ENCODE measurements at regions not wholly inside any gene's neighbourhood (a gene's known extent, or its start where the extent isn't known, plus 50 kb on each side); places are given as distances from the start of the nearest gene placed in this dataset.
"Not testable (repeated sequence)": the region's sequence is repeated elsewhere in the genome, so short reads cannot be mapped to it uniquely, and the experiment has no call there.

GRCh38 chrY:26638063-26638462 is 1016.1 kb downstream of the CDY1 start:
- Mint-ChIP-seq H3K4me3 (no peak overlapping the region), H3K27me3 (ENCODE audit: low read depth) (no peaks in the 10 kb centered on the region), H3K4me1 (ENCODE audit: low read depth) (no peaks in the 10 kb centered on the region), H3K9me3 (peaks cover 57% of the 10 kb centered on the region), H3K27ac (no peak overlapping the region), H3K36me3 (ENCODE audit: low read depth) (peaks cover 22% of the 10 kb centered on the region)

- not testable (repeated sequence) for H3K27me3 Mint-ChIP-seq (ENCODE audit: low read depth); H3K27ac Mint-ChIP-seq; H3K4me1 Mint-ChIP-seq (ENCODE audit: low read depth); H3K4me3 Mint-ChIP-seq
- H3K9me3 Mint-ChIP-seq: peaks cover 36% of the 10 kb centered on the region
- peaks cover 13% of the 10 kb centered on the region for H3K36me3 Mint-ChIP-seq (ENCODE audit: low read depth)
These were observed 1023.9 kb downstream of the CDY1 start for GRCh38 chrY:26645856-26646255.

- not testable (repeated sequence) for H3K27ac Mint-ChIP-seq; H3K4me3 Mint-ChIP-seq; H3K36me3 Mint-ChIP-seq (ENCODE audit: low read depth); H3K4me1 Mint-ChIP-seq (ENCODE audit: low read depth); H3K27me3 Mint-ChIP-seq (ENCODE audit: low read depth)
- peaks cover 35% of the 10 kb centered on the region for H3K9me3 Mint-ChIP-seq
These were observed 1026.3 kb downstream of the CDY1 start for GRCh38 chrY:26648240-26648639.

- not testable (repeated sequence) for H3K27ac Mint-ChIP-seq; H3K27me3 Mint-ChIP-seq (ENCODE audit: low read depth); H3K4me1 Mint-ChIP-seq (ENCODE audit: low read depth); H3K4me3 Mint-ChIP-seq
- Mint-ChIP-seq H3K36me3 (ENCODE audit: low read depth) (peaks cover 23% of the 10 kb centered on the region), H3K9me3 (peaks cover 69% of the 10 kb centered on the region)
These were observed 1042.3 kb downstream of the CDY1 start for GRCh38 chrY:26664245-26664644.

GRCh38 chrY:26666691-26667090 is 1044.8 kb downstream of the CDY1 start:
- not testable (repeated sequence) for H3K27ac Mint-ChIP-seq; H3K4me1 Mint-ChIP-seq (ENCODE audit: low read depth); H3K4me3 Mint-ChIP-seq; H3K27me3 Mint-ChIP-seq (ENCODE audit: low read depth)
- Mint-ChIP-seq H3K9me3 (peaks cover 75% of the 10 kb centered on the region), H3K36me3 (ENCODE audit: low read depth) (peaks cover 30% of the 10 kb centered on the region)

- not testable (repeated sequence) for H3K27ac Mint-ChIP-seq; H3K27me3 Mint-ChIP-seq (ENCODE audit: low read depth); H3K4me1 Mint-ChIP-seq (ENCODE audit: low read depth); H3K4me3 Mint-ChIP-seq
- Mint-ChIP-seq H3K9me3 (peaks cover 52% of the 10 kb centered on the region), H3K36me3 (ENCODE audit: low read depth) (peaks cover 16% of the 10 kb centered on the region)
These were observed 1047.3 kb downstream of the CDY1 start for GRCh38 chrY:26669243-26669642.

GRCh38 chrY:26670360-26670871 is 1048.5 kb downstream of the CDY1 start:
- Mint-ChIP-seq H3K9me3 (peaks cover 41% of the 10 kb centered on the region), H3K36me3 (ENCODE audit: low read depth) (peaks cover 16% of the 10 kb centered on the region)
- not testable (repeated sequence) for H3K27me3 Mint-ChIP-seq (ENCODE audit: low read depth); H3K4me1 Mint-ChIP-seq (ENCODE audit: low read depth); H3K27ac Mint-ChIP-seq; H3K4me3 Mint-ChIP-seq

- not testable (repeated sequence) for H3K4me1 Mint-ChIP-seq (ENCODE audit: low read depth); H3K27ac Mint-ChIP-seq; H3K27me3 Mint-ChIP-seq (ENCODE audit: low read depth); H3K4me3 Mint-ChIP-seq
- Mint-ChIP-seq H3K36me3 (ENCODE audit: low read depth) (peaks cover 16% of the 10 kb centered on the region), H3K9me3 (peaks cover 38% of the 10 kb centered on the region)
These were observed 1049.3 kb downstream of the CDY1 start for GRCh38 chrY:26670881-26671879.

Measured in T-helper 1 cell treated with Interleukin-12 subunit alpha and Interleukin-12 subunit beta and Interleukin-4 antibody, amounts not matched to agents 30 μg/mL and 1 μg/mL, for 36 hours (primary cell).